ENCODE measurements at regions not wholly inside any gene's neighbourhood (a gene's known extent, or its start where the extent isn't known, plus 50 kb on each side); places are given as distances from the start of the nearest gene placed in this dataset.

DNA sequence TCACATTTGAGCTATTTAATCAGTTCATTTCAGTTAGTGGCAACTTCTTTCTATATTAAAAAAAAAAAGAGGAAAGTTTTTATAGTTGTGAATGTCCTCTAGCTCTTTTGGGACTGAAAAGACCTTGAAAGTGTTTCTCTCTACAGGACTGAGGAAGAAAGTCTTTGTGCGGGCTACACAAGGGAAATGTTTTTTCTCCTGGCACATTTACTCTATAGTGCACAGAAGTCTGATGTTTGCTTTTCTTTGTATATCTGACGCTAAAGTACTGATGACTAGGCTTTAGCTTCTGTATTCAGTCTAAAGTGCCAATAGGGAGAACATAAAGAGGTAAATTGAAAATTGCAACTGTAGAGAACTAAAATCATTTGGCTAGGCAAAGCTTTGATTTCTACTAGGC, 737.4 kb upstream of the LUZP2 start:
- TF ChIP-seq, protein P1, sequence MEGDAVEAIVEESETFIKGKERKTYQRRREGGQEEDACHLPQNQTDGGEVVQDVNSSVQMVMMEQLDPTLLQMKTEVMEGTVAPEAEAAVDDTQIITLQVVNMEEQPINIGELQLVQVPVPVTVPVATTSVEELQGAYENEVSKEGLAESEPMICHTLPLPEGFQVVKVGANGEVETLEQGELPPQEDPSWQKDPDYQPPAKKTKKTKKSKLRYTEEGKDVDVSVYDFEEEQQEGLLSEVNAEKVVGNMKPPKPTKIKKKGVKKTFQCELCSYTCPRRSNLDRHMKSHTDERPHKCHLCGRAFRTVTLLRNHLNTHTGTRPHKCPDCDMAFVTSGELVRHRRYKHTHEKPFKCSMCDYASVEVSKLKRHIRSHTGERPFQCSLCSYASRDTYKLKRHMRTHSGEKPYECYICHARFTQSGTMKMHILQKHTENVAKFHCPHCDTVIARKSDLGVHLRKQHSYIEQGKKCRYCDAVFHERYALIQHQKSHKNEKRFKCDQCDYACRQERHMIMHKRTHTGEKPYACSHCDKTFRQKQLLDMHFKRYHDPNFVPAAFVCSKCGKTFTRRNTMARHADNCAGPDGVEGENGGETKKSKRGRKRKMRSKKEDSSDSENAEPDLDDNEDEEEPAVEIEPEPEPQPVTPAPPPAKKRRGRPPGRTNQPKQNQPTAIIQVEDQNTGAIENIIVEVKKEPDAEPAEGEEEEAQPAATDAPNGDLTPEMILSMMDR (IDR thresholded peaks at IDR 0.05), result no peak
- no peak for TF ChIP-seq POLR2A (IDR thresholded peaks at IDR 0.05)
